Parathyroid adenoma (tissue), 2 donors: ENCODE measurements at regions not wholly inside any gene's neighbourhood (a gene's known extent, or its start where the extent isn't known, plus 50 kb on each side); places are given as distances from the start of the nearest gene placed in this dataset.

Experiments
- H2AFZ ChIP-seq: fragments of 300-600 bp; sonication (generic); one replicate; pipeline ENCODE4 v1.7.0; 2017; ENCODE audit warnings: antibody characterized with exemption, mild to moderate bottlenecking
- H3K27ac ChIP-seq: fragments of 300-600 bp; sonication (generic); one replicate; pipeline ENCODE4 v1.7.0; 2017
- H3K27me3 ChIP-seq: fragments of 300-600 bp; sonication (generic); one replicate; pipeline ENCODE4 v1.7.0; 2017; ENCODE audit warnings: low read length; ENCODE audit not compliant: control insufficient read depth, insufficient read depth
- H3K36me3 ChIP-seq: fragments of 300-600 bp; sonication (generic); one replicate; pipeline ENCODE4 v1.7.0; 2017; ENCODE audit warnings: low read length; ENCODE audit not compliant: control insufficient read depth, insufficient read depth
- H3K4me1 ChIP-seq: fragments of 300-600 bp; sonication (generic); one replicate; pipeline ENCODE4 v1.7.0; 2017; ENCODE audit warnings: control low read depth
- H3K4me2 ChIP-seq: fragments of 300-600 bp; sonication (generic); one replicate; pipeline ENCODE4 v1.7.0; 2017; ENCODE audit warnings: low read length
- H3K4me3 ChIP-seq: fragments of 300-600 bp; sonication (generic); one replicate; pipeline ENCODE4 v1.7.0; 2017; ENCODE audit warnings: low read depth, low read length
- H3K79me2 ChIP-seq: fragments of 300-600 bp; sonication (generic); one replicate; pipeline ENCODE4 v1.7.0; 2017; ENCODE audit warnings: control low read depth
- H3K9ac ChIP-seq: fragments of 300-600 bp; sonication (generic); one replicate; pipeline ENCODE4 v1.7.0; 2017; ENCODE audit warnings: mild to moderate bottlenecking
- H3K9me3 ChIP-seq: fragments of 300-600 bp; sonication (generic); one replicate; pipeline ENCODE4 v1.7.0; 2017; ENCODE audit warnings: low read length; ENCODE audit not compliant: control insufficient read depth
- TF ChIP-seq, protein P1 (sequence below): fragments of 300-600 bp; sonication (generic); IDR thresholded peaks from one replicate; pipeline ENCODE4 v1.7.0; 2017; ENCODE audit warnings: antibody characterized with exemption, mild to moderate bottlenecking
- donor health status: primary hyperparathyroidism.

DNA sequence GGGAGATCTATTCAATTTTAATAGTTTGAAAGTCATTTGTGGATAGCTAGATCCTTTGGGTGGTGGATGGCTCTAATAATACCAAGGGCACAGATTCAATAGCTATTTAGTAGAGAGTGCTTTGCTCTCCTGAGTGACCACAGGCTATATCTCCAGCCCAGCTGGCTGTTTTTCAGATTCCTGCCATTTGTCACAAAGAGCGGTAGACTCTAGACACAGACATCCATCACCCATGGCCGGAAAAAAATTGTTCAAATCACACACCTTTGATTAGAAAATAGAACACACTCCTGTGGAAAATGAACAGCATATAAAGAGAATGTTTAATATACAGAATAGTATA is 171.6 kb upstream of the MITF start:
- Histone ChIP-seq H3K27ac (no peak overlapping the region), H3K9ac (no peak overlapping the region), H3K9me3 (no peaks in the 10 kb centered on the region), H3K27me3 (no peaks in the 10 kb centered on the region), H3K4me3 (no peak overlapping the region), H3K4me2 (no peak overlapping the region), H3K79me2 (no peaks in the 10 kb centered on the region), H3K4me1 (no peaks in the 10 kb centered on the region), H2AFZ (no peak overlapping the region), H3K36me3 (no peaks in the 10 kb centered on the region)
- TF ChIP-seq, protein P1, sequence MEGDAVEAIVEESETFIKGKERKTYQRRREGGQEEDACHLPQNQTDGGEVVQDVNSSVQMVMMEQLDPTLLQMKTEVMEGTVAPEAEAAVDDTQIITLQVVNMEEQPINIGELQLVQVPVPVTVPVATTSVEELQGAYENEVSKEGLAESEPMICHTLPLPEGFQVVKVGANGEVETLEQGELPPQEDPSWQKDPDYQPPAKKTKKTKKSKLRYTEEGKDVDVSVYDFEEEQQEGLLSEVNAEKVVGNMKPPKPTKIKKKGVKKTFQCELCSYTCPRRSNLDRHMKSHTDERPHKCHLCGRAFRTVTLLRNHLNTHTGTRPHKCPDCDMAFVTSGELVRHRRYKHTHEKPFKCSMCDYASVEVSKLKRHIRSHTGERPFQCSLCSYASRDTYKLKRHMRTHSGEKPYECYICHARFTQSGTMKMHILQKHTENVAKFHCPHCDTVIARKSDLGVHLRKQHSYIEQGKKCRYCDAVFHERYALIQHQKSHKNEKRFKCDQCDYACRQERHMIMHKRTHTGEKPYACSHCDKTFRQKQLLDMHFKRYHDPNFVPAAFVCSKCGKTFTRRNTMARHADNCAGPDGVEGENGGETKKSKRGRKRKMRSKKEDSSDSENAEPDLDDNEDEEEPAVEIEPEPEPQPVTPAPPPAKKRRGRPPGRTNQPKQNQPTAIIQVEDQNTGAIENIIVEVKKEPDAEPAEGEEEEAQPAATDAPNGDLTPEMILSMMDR = no peak

DNA sequence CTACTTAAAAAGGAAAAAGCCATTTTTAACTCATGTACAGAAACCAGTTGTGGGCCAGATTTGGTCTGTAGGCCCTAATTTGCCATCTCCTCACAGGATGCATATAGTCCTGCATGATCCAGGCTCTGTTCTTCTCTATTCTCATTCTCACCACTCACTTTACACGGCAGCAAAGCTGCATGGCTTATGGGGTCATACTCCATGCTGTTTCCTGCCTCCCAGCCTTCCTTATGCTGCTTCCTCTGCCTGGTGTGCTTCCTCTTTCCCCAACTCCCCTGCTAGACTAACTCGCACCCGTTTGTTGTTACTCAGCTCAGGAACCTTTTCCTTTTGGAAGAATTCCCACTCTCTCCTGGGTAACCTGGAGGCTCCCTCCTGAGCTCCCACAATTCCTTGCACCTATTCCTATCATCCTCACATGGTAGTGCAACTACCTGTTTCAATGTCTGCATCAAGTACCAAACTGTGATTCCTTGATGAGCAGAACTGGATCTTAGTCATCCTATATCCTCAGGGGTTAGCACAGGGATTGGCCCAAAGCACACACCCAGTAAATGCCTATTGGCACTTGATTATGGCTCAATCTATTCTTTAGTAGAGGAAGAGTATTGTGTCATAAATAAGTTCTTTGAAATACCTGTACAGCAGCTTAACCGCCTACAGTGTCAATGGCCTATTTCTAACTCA is 172.1 kb upstream of the MITF start:
- TF ChIP-seq, protein P1 = no peak
- Histone ChIP-seq H3K27me3 (no peaks in the 10 kb centered on the region), H3K9me3 (no peaks in the 10 kb centered on the region), H3K79me2 (no peaks in the 10 kb centered on the region), H3K9ac (no peak overlapping the region), H2AFZ (no peak overlapping the region), H3K4me1 (no peaks in the 10 kb centered on the region), H3K4me3 (no peak overlapping the region), H3K36me3 (no peaks in the 10 kb centered on the region), H3K27ac (no peak overlapping the region), H3K4me2 (no peak overlapping the region)

DNA sequence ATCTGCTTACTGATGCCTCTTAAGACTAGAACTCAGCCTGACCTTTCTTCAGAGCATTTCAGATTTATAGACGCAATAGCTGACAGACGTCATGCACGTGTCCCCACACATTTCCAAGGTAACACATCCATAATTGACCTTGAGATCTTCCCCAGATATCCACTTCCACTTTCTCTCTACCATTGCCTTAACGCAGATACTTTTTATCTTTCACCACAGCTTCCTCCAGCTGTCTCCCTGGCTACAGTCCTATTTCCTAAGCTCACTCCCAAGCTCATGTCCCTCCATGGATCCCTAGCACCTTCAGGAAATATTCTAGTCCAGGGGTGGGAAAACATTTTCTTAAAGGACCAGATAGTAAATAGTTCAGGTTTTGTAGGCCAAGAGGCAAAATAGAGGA is 173.0 kb upstream of the MITF start:
- H3K9me3 ChIP-seq = no peaks in the 10 kb centered on the region
- TF ChIP-seq, protein P1 = no peak
- H3K79me2 ChIP-seq = no peaks in the 10 kb centered on the region
- no peaks in the 10 kb centered on the region for H3K36me3 ChIP-seq
- H3K9ac ChIP-seq = no peak overlapping the region
- H3K27ac ChIP-seq = no peak overlapping the region
- no peak overlapping the region for H3K4me3 ChIP-seq
- no peak overlapping the region for H3K4me2 ChIP-seq
- no peak overlapping the region for H2AFZ ChIP-seq
- no peaks in the 10 kb centered on the region for H3K27me3 ChIP-seq
- H3K4me1 ChIP-seq = no peaks in the 10 kb centered on the region

DNA sequence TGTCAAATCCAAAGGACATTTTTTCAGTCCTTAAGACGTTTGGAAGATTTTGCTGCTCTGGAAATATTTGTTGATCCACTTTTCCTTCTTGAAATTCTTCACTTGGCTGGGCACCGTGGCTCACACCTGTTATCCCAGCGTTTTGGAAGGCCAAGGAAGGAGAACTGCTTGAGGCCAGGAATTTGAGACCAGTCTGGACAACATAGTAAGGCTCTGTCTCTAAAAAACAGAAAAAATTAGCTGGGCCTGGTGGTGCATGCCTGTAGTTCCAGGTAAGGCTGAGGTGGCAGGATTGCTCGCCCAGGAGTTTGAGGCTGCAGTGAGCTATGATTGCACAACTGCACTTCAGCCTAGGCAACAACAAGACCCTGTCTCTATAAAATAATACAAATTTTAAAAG is 173.9 kb upstream of the MITF start:
- H3K36me3 ChIP-seq = no peaks in the 10 kb centered on the region
- H2AFZ ChIP-seq = no peak overlapping the region
- no peaks in the 10 kb centered on the region for H3K4me1 ChIP-seq
- H3K27me3 ChIP-seq = no peaks in the 10 kb centered on the region
- H3K4me3 ChIP-seq = no peak overlapping the region
- TF ChIP-seq, protein P1 = no peak
- H3K79me2 ChIP-seq = no peaks in the 10 kb centered on the region
- H3K9ac ChIP-seq = no peak overlapping the region
- no peak overlapping the region for H3K4me2 ChIP-seq
- H3K9me3 ChIP-seq = no peaks in the 10 kb centered on the region
- no peak overlapping the region for H3K27ac ChIP-seq

DNA sequence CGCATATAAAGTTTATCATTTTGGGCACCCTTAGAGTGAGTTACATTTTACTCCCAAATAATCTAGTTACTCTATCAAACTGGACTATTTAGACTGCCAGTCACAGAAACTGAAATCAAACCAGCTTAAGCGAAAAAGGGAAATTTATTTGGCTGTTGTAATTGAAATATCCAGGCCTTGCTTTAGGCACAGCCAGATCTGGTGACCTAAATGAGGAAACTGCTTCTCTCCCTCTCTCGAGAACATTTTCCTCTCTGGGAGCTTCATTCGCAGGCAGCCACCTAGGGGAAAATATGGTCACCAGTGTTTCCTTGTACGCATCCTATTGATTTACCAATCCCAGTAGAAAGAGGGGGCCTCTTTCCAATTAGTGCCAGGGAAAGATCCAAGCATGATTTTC is 175.3 kb upstream of the MITF start:
- Histone ChIP-seq H3K27me3 (no peaks in the 10 kb centered on the region), H3K4me2 (no peak overlapping the region), H3K79me2 (no peaks in the 10 kb centered on the region), H3K4me1 (no peaks in the 10 kb centered on the region), H3K4me3 (no peak overlapping the region), H3K9ac (no peak overlapping the region), H2AFZ (no peak overlapping the region), H3K36me3 (no peaks in the 10 kb centered on the region), H3K9me3 (no peaks in the 10 kb centered on the region), H3K27ac (no peak overlapping the region)
- TF ChIP-seq, protein P1 = no peak
